Gastrocnemius medialis (tissue), 4 donors: ENCODE measurements at regions not wholly inside any gene's neighbourhood (a gene's known extent, or its start where the extent isn't known, plus 50 kb on each side); places are given as distances from the start of the nearest gene placed in this dataset.

Source experiments
- CTCF ChIP-seq, 5 experiments: fragments of 450-650 bp in 3 of 5; fragments of 200-600 bp in 2 of 5; sonication (generic) in 2 of 5; IDR thresholded peaks in 4 of 5; conservative IDR thresholded peaks in 1 of 5; 1 replicate in 4 of 5; 2 replicates in 1 of 5; pipeline ENCODE4 v1.5.1; 2016 to 2019; ENCODE audit warnings: antibody characterized with exemption in 5 of 5, mild to moderate bottlenecking in 3 of 5, moderate library complexity in 3 of 5
- POLR2A ChIP-seq, 2 donors: fragments of 450-650 bp; IDR thresholded peaks; one replicate each; pipeline ENCODE4 v1.6.1; 2017; ENCODE audit warnings: antibody characterized with exemption in 2 of 2, mild to moderate bottlenecking in 2 of 2, moderate library complexity in 2 of 2

- TF ChIP-seq CTCF (IDR thresholded peaks at IDR 0.05 in 4 of 5, conservative IDR thresholded peaks at IDR 0.05 in 1 of 5): no peak
- no peak for TF ChIP-seq POLR2A (IDR thresholded peaks at IDR 0.05)
Observed at GRCh38 chr2:59354498-59354897, 1113.4 kb upstream of the FANCL start.
